CD1c-positive myeloid dendritic cell (primary cell): ENCODE measurements at regions not wholly inside any gene's neighbourhood (a gene's known extent, or its start where the extent isn't known, plus 50 kb on each side); places are given as distances from the start of the nearest gene placed in this dataset.

Experiments
- DNase-seq: peaks from one replicate; pipeline ENCODE4 v3.0.0-alpha.2; 2016; ENCODE audit errors: extremely low spot score

DNA sequence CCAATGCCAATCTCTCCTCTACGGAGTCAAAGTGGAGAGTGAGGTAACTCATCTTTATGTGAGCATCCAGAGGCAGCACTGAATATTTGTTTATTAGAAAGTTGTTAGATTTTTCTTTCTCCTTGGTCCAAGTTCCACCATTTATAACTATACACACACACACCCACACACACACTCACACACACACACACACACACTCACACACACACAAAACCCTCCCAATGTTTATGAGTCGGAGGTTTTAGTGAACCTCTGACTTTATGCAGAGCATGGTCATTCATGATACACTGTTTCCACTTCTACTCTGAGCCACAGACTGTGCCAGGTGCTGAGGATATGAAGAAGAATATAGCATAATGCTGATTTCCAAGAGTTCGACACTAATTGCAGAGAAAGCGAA is 132.9 kb upstream of the CCDC68 start:
- no peak for DNase-seq

DNA sequence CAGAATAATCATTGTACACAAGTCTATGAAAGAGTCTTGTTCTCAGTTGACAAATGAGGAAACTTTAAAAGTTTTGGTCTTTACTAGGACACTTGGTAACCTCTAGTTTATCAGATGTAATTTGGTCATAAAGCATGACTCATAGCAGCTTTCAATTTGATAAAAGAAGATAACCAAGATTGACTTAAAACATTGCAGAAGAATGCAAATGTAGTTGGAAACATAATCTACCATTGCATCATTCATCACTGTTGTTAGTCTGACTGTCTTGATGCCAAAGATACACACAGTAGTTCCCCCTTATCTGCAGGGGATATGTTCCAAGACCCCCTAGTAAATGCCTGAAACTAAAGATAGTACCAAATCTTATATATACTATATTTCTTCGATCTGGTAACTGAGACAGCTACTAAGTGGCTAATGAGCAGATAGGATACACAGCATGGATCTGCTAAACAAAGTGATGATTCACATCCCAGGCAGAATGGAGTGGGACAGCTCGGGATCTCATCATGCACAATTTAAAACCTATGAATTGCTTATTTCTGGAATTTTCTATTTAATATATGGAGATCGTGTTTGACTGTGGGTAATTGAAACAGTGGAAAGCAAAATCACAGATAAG is 131.4 kb upstream of the CCDC68 start:
- DNase-seq: no peak

DNA sequence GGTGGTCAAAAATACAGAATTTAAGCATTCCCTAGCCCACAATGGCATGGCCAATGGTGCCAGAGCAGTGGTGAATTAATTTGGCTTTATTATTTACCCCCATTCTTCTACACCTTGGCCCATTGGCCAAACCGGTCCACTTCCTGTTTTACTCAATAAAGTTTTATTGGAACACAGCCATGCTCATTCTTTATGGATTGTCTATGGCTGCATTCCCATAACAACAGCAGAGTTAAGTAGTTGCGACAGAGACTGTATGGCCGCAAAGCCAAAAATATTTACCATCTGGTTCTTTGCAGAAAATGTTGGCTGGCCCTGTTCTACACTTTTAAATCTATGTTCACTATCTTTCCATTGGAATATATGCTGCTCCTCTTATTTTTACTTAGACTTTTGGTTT is 130.3 kb upstream of the CCDC68 start:
- DNase-seq: no peak

DNA sequence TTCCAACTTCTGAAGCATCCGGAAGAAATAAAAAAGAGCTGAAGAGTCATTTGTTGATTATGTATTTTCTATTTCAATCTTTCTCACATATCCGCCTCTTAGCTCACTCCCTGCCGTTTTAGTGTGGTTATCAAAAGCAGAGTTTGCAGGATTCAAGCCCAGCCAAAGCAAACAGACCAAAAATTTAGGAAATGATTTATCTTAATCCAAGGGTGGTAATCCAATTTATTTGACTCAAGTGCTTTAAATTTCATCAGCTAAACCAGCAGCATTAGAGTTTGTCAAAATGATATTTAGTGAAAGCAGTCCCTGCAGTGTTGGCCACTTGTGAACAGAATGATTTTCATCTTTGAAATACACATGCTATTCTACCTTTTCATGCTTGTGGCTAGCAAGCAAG is 129.3 kb upstream of the CCDC68 start:
- DNase-seq: no peak

DNA sequence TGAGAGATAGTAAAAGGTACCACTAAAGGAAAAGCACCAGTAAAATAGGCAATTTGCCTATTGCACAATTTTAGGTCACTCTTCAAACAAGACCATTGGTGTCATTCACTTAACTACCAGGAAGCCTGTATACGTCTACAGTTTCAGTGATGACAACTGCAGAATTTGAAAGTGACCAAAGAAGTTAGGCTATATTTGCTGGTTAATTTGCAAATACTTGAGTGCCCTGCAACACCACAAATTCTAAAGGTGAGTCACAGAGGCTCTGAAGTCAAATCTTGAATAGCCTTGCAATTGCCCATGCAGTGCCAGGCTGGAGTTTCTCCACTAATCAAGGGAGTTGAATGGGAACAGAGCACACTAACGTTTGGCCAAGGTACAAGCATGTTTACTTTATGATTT is 128.7 kb upstream of the CCDC68 start:
- no peak for DNase-seq

DNA sequence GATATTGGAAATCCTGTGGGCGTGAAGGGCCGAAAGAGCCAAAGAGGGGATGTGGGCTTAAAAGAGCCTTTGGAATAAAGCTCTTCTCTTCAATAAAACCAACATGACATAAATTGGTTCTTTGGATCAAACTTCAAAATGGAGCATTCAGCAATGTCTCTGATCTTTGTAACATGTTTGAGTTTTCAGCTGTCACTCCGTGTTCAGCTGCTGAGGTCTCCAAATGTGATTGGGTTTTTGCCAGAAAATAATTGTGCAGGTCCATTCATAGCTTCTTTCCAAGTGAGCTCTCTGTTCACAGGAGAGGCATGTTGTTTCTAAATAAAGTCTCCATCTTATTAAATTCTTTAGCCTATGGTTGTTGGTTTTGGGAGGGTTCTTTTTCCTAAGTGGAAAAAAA is 127.6 kb upstream of the CCDC68 start:
- no peak for DNase-seq

DNA sequence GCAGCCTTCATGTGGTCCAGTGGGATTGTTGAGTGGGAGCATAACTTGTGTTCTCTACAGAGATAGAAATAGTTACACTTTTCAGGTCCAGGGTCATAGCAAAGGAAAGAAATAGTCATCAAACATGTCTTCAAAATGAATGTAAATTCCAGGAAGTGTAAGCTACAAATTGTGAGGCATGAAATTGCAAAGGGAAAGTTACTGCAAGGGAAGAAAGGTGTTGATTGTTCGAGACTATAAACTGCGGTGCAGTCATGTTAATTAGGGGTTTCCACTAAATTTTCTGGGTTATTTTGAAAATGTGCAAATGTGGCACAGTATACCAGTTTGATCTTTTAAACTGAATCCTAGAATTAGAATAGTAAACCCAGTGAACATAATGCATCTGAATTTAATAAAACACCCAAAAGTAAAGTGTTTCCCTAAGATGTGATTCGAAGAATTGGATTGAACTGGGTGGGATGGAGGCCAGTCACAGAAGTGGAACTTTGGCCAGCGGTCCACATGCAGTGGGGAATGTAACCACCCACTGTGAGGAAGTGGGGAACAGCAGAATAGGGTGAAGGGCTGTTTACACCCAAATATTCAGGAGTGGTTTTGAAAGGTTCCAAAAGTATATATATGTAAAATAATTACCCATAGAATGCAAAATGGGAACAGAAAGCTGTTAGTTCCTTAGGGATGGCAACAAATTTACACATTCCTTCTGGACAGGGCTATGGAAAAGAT is 126.5 kb upstream of the CCDC68 start:
- DNase-seq: no peak

DNA sequence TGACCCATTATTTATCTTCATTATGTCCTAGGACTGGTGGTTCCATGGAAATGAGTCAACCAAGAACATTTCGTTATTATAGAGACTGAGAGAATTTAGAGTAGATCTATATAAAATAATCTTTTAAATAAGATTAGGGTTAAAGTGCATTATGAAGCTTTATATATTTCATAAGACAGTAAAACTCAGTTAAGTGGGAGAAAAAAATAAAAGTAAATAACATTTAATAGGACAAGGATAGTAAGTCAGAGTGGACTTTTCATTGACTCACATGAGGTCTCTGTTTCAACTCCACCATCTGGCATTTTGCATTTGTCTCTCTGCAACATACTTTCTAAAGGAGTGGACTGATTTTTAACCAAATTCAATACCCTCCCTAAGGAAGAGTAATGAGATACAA is 125.3 kb upstream of the CCDC68 start:
- DNase-seq: no peak

DNA sequence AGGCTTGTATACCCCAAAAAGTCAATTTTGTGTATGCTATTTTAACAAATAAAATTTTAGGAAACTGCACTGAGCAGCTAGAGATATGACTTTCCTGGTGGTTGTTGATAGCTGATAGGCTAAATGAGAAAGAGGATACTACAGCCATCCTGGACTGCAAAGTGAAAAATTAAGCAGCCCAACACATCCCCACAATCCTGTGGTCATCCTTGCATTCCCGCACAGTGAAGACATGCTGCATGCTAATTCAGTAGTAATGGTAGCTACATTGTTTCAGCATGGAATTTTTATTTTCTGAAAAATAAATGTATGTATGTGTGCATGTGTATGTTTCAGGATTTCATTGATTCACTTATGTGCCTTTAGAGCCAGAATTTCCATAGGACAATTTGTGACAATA is 124.2 kb upstream of the CCDC68 start:
- DNase-seq: no peak

DNA sequence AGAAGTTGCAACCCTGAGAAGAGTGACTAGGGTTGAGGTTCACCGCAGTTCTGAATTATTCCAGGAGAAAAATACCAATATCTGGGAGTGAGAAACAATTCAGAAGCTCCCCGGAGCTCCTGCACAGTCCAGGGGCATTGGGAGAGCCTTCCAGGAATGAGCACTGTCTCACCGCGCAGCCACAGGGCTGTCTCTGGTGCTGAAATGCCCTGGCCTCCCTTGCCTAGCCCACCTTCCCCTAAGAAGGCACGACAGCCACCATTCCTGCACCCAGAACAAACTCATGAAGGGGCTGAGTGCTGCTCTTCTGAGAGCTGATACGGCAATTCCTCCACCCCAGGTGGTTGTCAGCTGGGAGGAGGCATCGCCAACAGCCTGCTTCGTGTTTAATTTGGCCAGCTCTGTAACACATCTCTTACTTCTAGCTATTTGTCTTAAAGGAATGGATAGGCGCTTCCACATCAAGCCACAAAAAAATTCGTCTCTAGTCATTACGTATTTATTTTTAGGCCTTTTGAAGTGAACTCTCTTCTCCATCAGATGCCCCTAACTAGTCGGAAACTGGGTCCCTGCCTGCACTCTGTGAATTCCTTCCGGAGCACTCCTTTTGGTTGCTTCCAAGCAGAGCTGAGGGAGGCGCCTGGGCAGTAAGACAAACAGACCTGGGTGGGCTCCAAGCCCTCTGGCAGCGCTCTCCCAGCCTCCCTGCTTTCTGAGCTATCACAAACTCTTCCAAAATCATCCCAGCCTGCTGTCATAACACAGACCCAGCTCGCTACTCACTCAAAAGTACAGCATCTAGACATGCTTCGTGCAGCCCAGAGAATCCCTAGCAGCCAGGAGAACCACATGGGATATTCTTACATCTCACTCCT is 120.5 kb upstream of the CCDC68 start:
- no peak for DNase-seq

DNA sequence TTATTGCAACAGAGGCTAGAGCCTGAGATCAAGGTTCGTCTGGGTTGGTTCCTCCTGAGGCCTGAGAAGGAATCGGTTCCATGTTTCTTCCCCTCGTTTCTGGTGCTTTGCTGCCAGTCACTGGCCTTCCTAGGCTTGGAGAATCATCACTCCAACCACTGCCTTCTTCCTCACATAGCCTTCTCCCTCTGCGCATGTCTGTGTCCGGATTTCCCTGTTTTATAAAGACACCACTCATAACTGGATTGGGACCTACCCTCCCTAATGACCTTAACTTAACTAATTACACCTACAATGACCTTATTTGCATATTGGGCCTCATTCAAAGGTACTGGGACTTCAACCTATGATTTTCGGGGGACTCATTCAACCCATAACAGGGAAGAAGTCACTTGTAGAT is 119.8 kb upstream of the CCDC68 start:
- no peak for DNase-seq

DNA sequence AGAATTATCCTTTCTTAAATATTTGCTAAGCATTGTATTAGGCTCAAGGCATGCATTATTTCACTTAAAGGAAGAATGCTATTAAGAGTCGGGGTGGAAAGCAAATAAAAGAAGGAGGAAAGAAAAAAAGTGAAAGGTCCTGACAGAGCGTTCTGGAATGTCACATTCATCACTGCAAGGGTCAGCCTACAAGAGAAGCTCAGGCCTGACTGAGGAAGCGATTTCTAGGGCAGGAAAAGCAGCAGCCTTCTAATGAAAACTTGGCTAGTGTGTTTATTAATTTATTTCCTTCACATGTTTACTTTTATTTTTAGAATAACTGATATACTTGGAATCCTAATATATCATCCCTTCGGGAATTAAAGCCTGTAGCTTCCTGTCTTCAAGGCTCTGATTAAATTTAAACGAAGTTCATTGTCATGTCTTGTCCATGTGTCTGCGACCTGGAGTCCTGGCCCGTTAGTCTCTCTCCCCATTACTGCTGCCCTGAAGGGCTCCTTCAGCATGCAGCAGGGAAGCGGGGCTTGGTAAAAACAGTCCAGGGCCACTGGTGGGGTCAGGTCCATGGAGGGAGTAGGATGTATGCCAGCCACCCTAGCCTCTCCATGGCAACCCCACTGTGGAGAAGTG is 119.2 kb upstream of the CCDC68 start:
- DNase-seq: no peak

DNA sequence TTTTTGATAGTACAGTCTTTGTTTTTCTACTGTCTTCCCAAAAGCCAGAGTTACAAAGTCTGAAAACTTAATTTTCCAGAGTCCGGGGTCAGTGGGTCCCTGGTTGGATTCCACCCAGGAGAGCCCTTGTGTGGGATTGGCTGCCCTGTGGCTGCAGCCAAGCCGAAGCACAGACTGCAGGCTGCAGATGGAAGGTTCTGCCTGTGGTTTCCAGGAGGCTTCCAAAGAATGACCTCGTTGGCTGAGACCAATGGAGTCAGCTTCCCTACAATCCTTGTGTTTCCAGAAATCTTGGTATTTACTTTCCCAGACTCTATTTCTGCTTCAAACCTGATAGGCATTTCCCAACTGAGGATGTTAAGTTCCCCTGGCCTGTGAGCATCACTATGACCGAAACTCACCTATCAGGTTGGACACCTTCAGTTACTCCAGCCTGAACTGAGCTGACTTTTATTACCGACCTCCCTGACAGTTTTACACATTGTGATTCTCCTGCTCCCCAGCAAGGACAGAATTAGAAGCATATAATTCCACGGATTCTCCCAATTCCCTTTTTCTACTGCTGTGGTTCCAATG is 117.5 kb upstream of the CCDC68 start:
- DNase-seq: no peak

DNA sequence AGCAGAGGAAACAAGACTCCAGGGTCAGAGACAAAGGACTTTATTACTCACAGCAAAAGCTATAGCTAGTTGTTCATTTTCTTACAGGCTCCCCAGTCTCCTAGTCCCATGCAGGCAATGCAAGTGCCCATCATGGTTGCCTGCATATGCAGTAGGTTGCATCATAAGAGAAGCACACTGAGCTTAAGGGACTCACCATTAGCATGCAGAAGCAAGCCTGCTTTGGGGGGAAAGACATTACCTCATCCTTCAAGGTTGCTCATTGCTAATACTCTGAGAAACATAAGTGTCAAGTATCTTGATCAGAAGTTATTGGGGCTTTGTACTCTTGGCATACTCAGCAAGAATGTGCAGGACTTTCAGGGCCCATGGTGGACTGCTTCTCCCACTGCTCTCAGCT is 114.6 kb upstream of the CCDC68 start:
- no peak for DNase-seq

DNA sequence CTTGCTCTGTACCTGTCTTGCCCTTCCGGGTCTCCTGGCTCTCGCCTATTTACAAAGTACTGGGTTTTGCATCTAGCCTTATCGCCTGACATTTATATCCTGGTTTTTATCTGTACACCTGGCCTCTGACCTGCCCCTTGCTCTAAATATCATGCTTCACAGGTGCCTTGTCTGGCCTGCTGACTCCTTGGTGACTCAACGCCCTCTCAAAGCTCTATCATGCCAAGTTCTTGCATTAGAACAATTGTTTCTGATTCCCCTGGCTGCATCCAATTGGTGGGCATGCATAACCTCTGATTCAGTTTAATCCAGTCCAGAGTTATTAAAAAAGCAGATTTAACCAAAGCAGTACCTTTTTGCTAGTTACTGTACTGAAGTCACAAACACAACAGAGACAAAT is 113.9 kb upstream of the CCDC68 start:
- DNase-seq: no peak

DNA sequence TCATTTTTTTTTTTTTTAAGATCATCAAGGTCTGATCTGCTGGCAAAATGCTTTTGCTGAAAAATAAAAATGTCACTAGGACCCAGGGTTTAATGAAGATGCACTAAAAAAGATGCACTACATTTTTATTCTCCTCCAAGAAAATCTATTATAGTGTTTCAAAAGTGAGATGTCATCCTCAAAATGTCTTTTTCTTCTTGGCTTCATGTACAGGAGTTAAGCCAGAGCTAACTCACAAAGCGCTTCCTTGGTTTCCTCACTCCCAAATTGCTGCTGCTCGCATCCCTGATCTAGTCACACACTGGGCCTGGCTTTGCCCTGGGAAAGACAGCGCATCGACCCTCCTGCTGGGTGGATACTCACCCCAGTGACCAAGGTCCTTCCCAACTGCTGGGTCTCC is 113.4 kb upstream of the CCDC68 start:
- no peak for DNase-seq

DNA sequence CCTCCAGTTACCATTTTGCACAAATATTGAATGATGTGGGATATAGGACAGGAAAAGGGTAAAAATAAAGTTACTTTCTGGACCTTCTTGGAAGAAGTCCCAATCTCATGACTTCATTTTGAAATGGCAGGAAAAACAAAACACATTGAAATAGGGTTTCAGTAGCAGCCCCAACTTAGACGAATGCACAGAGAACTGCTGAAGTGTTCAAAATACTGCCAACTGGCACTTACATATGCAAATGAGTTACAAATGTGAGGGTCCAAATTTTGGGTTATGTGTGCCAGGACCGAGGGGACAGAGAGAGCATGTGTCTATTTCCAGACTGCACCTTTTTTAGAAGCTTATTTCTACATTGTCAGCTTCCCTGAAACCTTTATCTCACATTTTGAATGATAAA is 112.9 kb upstream of the CCDC68 start:
- DNase-seq: no peak

DNA sequence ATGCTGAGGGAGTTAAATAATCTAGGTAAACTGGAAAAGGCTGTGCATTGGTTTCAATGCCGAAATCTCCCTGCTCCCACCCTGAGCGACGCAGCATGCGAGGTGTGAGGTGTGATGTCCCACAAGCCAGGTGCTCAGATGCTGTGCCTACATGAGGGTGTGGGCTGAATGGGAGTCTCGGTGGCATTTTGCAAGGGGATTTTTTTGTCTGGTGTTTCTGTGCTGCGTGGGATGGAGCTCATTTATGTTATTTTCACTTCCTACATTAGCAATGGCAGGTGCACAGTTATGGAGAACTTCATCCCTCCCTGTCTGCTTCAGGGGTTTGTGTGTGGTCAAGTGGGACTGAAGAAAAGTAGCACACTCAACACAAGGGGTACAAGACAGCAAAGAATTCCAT is 110.2 kb upstream of the CCDC68 start:
- no peak for DNase-seq

DNA sequence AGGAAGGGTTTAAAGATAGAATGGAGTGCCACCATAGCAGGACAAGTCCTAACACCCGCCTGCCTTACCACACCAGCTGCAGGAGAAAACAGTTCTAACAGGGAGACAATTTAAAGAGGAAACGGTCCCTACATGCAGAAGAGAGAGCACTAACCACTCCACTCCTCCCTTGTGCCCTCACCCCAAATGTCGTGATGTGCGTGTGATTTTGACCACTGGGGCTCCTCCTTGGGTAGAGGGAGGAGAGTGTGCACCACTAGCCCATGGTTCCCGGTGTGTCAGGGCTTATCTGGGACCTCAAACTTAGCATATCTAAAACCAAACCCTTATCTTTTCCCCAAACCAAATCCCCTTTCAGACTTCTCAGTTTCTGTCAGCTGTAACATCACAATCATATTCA is 105.5 kb upstream of the CCDC68 start:
- DNase-seq: no peak

DNA sequence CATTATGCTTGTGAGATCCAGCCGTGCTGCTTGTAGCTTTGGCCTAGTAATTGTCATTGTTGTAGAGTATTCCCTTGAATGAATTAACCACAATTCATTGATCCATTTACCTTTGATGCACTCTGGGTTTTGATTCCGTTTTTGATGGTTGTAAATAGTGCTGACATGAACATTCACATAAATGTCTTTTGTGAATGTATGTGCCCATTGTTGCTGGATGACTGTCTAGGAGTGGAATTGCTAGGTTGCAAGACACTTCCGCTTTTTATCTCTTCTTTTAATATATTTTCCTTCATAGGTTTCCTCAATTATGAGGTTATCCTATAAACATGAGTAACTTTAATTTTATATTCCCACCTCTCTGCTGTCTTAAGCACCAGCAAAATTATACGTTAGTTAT is 104.8 kb upstream of the CCDC68 start:
- no peak for DNase-seq

DNA sequence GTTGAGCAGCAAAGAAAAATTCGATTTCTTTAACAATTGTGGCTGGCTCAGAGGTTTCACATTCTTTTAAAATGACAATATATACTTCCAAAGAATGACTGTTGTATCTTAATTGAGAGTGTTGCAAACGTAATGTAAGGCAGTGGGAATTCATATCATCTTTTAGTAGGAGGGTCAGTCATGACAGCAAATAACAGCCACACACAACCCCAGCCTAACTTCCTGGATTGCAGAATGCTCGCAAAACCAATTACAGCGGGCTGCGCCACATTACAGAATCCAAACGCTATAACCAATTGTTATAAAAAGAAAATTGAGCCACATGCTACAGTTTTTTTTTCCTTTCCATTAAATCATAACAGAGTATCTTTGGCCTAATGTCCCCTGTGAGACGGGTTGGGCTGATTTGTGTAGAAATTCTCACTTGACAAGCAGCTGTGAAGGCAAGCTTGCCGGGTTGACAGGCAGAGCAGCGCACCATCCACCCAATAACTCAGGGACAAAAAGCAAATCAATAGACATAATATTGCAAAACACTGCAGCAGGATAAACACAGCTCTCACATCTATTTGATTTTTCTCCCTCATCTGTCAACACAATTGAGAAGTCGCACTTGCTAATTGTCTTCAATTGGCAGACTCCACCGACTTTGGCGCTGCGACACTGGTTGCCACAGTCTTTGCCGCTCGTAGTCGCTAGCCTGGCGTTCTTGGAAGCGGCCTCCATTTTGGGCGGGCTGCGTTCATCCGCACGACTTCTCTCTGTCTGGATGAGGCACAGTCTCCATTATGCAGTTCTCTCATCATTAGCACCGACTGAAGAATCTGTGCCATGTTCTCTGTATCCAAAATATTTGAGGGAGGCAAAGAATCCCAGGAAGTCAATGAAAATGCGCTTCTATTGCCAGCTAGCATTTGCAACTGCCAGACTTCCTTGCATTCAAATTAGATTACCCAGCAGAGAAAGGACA is 95.0 kb upstream of the CCDC68 start:
- no peak for DNase-seq
